Esophagus mucosa (tissue), 1 donor: ENCODE measurements at regions not wholly inside any gene's neighbourhood (a gene's known extent, or its start where the extent isn't known, plus 50 kb on each side); places are given as distances from the start of the nearest gene placed in this dataset.
"Not testable (repeated sequence)": the region's sequence is repeated elsewhere in the genome, so short reads cannot be mapped to it uniquely, and the experiment has no call there.

ENCODE experiments used
- ATAC-seq: fragments of 200-7000 bp; cut with Tn5 transposase; one replicate; pipeline ENCODE4 v1.9.1; 2020
- donor health status: DM: yes; HTN: yes; CAD: no.

- ATAC-seq, result no peak
Measured at GRCh38 chr10:7108141-7108540, 302.7 kb downstream of the SFMBT2 start.

DNA sequence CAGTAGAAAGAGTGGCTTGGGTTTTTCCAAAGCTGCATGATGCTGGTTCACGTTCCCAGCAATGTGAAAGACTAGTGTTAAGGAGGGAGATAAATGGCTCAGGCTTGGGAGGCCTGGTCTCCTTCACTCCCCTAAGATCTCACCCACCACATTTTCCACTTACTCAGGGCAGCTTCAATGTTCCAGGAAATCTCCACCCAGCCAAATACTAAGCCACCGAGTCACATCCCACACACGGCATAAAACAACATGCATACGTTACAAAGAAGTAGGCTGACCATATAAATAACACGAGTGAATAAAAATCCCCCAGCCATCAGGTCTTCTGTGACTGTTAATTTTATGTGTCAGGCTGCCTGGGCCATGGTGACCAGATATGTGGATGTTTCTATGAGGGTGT is 303.5 kb downstream of the SFMBT2 start:
- no peak for ATAC-seq

DNA sequence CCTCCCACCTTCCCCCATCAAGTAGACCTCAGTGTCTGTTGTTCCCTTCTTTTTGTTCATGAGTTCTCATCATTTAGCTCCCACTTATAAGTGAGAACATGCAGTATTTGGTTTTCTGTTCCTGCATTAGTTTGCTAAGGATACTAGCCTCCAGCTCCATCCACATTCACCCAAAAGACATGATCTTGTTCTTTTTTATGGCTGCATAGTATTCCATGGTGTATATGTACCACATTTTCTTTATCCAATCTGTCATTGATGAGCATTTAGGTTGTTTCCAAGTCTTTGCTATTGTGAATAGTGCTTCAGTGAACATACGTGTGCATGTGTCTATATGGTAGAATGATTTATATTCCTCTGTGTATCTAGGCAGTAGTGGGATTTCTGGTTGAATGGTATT is 306.5 kb downstream of the SFMBT2 start:
- ATAC-seq, result not testable (repeated sequence)

GRCh38 chr10:7102557-7103349 is 308.1 kb downstream of the SFMBT2 start:
- ATAC-seq, result no peak

DNA sequence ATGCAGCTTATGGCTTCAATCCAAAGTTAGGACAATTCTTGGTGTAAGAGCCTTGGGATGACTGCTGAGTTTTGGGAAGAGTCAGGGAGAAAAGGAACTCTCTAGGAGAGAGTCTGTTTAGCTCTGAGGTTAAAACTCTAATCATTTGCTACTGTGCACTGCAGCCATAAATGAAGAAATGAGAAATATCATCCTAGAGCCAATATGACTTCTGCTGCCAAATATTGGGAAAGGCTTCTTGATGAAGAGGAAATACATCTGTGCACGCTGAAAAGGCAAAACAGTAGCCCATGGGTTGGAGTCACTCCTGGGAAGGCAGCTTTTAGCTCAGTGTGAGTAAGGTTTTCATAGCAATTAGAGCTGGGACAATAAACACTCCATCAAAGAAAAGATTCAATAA is 308.8 kb downstream of the SFMBT2 start:
- ATAC-seq, result no peak

GRCh38 chr10:7101451-7101850 is 309.4 kb downstream of the SFMBT2 start:
- no peak for ATAC-seq

- no peak for ATAC-seq
Measured at GRCh38 chr10:7100032-7100702, 310.7 kb downstream of the SFMBT2 start.

DNA sequence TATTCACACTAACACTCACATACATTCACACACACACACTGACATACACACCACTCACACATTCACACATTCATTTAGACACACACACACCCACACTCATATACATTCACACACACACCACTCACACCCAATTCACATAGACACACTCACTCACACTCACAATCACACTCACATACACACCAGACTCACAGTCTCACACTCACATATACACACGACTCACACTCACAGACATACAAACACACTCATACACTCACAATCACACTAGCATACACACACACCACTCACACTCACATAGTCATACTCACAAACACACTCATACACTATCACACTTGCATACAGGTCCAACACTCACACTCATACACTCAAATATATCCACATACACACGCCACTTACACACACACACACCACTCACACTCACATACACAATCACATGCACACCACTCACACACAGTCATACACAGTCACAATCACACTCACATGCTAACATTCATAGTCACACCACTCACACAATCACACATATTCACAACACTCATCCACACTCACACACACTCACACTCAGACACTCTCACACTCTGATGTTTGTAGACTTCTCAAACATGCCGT is 312.6 kb downstream of the SFMBT2 start:
- no peak for ATAC-seq

- no peak for ATAC-seq
Measured at GRCh38 chr10:7094781-7095180, 316.1 kb downstream of the SFMBT2 start.

DNA sequence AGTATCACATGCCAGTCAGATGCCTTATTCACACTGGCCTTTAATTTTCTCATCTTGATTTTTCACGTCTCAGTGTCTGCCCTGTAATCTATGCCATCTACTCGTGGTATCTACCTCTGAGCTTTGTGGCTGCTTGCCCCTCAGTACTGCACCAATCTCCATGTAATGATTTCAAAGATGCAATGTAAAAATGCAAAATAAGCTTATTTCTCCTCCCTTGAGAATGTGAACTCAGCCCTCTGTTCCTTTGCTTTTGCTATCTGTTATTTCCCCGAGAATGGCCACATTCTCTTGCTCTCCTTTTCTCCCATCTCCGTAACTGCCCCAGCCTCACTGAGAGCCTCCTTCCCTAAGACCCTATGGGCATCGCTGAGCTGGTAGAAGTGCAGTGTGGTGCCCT is 317.5 kb downstream of the SFMBT2 start:
- ATAC-seq, result no peak

GRCh38 chr10:7092603-7093002 is 318.2 kb downstream of the SFMBT2 start:
- ATAC-seq, result no peak

DNA sequence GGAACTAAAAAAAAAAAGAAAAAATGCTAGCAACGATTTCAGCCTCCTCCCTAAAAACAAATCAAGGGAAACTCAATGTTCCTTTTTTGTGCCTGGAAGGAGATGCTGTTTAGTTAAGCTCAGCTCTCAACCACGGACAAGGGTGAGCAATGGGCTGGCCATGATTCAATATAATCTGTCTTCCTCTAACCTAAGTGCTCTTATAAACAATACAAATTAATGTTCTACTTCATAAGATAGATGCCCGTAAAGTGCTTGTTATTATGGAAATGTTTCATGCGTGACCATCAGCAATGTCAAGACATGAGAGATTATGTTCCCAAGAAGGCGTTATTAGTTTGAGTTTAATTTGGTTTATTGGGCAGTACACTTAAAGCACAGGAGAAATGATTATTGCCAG is 320.3 kb downstream of the SFMBT2 start:
- no peak for ATAC-seq

- no peak for ATAC-seq
Measured at GRCh38 chr10:7085913-7086589, 324.8 kb downstream of the SFMBT2 start.

DNA sequence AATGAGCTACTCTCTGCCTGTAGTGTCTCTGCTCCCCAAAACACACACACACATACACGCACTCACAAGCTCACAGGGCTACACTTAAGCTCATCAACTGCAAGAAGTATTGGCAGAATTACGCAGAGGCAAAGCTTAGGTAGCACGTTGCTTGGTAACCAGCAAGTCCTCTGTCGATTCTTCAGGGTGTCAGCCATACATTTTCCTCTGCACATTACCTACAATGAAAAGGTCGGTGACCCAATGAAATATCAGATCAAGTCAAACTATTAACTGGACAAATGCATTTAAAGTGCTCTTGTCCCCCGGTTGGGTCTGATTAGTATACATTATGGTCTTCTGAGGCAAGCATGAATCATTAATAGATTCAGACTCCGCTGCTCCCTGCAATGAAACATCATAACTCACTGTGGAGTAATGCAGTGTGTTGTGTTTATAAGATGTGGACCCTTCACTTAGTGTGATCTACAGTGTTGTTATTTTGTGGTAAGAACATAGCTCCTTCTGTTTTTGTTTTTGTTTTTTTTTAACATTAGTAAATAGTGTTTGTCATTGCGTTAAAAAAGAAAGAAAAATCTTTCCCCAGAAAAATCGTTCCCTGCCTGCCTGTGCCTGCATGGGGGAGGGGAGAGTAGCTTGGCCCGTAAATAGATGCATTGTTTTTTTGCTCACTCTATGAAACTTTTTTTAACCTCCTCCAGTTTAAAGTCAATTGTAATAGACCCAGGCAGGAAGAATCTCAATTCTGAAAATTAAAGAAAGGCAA is 325.5 kb downstream of the SFMBT2 start:
- no peak for ATAC-seq

- ATAC-seq, result no peak
Measured at GRCh38 chr10:7084280-7085005, 326.4 kb downstream of the SFMBT2 start.

DNA sequence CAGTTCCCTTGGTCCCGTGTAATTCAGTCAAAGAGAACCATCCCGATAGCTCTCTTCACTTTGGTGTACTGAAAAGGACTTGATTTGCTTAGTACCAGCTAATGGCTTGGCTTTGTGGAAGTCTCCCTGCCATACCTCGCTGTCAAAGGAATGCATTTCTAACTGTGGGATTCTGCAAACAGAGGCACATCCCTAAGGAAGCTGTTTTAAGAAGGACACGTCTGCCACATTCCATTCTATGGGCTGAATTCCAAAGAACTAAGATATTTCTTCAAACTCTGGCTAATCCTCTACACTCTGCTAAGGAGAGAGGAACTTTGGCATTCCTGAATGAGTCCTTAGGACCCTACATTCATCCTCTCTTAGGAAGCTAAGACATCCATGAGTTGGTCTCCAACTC is 327.9 kb downstream of the SFMBT2 start:
- no peak for ATAC-seq

DNA sequence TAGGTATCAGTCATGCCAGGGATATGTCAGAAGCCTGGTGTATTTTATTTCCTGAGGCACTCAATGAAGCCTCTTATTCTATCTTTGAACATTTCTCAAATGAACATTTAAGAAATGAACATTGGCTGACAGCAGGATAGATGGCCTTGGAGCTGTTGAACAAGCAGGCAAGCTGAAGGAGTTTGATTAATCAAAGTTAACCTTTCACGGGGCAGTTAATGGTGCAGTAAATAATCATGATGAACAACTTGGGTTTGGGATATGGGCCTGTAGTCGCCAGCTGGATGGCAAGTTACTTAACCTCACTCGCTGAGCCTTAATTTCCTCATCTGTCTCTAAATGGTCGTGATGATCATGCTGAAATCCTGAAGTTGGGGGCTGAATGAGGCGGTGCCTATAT is 333.0 kb downstream of the SFMBT2 start:
- no peak for ATAC-seq

- ATAC-seq, result no peak
Measured at GRCh38 chr10:7075851-7076250, 335.0 kb downstream of the SFMBT2 start.

DNA sequence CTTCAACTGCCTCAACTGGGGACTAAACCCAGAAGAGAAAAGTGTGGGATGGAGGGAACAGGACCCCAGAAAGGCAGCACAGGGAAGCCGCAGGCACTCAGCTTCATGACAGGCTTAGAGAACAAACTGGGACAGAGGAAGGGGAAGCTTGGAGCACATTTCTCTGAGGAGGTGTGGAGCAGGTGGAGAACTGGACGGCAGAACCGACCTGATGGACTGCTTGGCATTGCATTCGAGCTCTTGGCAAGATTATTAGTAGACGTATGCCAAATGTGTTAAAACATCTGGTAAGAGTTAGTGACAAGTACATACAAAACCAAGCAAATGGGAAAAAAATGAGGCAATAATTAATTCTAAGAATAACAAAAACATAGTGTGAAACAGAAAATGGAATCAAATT is 335.7 kb downstream of the SFMBT2 start:
- ATAC-seq, result no peak

GRCh38 chr10:7071421-7071820 is 339.4 kb downstream of the SFMBT2 start:
- no peak for ATAC-seq

DNA sequence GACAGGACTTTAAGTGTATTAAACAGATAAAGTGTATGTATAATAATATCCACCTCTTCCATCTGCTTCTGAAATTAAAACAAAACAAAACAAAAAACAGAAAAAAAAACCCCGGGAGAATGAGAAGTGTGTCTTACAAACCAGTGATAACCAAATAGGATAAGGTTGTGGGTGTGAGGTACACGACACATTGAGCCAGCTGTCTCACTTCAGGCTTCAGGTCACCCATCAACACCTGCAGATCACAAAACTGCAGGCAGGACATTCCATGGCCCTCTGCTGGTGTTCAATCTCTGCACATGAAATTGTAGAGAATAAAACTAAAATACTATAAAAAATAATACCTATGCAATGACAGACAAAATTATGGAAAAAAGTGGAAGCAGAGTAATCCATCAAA is 339.9 kb downstream of the SFMBT2 start:
- no peak for ATAC-seq

- ATAC-seq, result no peak
Measured at GRCh38 chr10:7069706-7070105, 341.1 kb downstream of the SFMBT2 start.
